Fibroblast of lung (primary cell): ENCODE measurements at regions not wholly inside any gene's neighbourhood (a gene's known extent, or its start where the extent isn't known, plus 50 kb on each side); places are given as distances from the start of the nearest gene placed in this dataset.

ENCODE experiments used
- DNase-seq, 2 donors: peaks; one replicate each; pipeline versions ENCODE4 v3.0.0 to v3.0.0-alpha.2; 2010; ENCODE audit warnings: low read depth in 2 of 2
- H2AFZ ChIP-seq: 2 replicates; pipeline ENCODE4 v1.5.1; 2012; ENCODE audit warnings: low read length, control low read depth, inconsistent platforms
- H3K27ac ChIP-seq: 2 replicates; pipeline ENCODE4 v1.5.1; 2011; ENCODE audit warnings: low read length, control low read depth; ENCODE audit not compliant: insufficient read depth
- H3K27me3 ChIP-seq: 2 replicates; pipeline ENCODE4 v1.5.1; 2011; ENCODE audit warnings: mild to moderate bottlenecking, low read length; ENCODE audit not compliant: control insufficient read depth, insufficient read depth
- H3K36me3 ChIP-seq: 2 replicates; pipeline ENCODE4 v1.5.1; 2011; ENCODE audit warnings: low read length; ENCODE audit not compliant: control insufficient read depth, insufficient read depth
- H3K4me1 ChIP-seq: 2 replicates; pipeline ENCODE4 v1.5.1; 2011; ENCODE audit warnings: low read length; ENCODE audit not compliant: control insufficient read depth, insufficient read depth; ENCODE audit errors: extremely low read depth
- H3K4me2 ChIP-seq: 2 replicates; pipeline ENCODE4 v1.5.1; 2011; ENCODE audit warnings: low read length, control low read depth; ENCODE audit not compliant: insufficient read depth; ENCODE audit errors: extremely low read depth
- H3K4me3 ChIP-seq, 4 experiments: fragments of 200-600 bp in 1 of 4; sonication (generic) in 1 of 4; replicated peaks in 1 of 4; 2 replicates each; pipeline ENCODE4 v1.5.1; 2011 to 2016; ENCODE audit warnings: low read length in 4 of 4, low read depth in 3 of 4, mild to moderate bottlenecking in 3 of 4, control low read depth in 2 of 4, inconsistent platforms in 1 of 4, mixed read lengths in 1 of 4; ENCODE audit not compliant: insufficient read depth in 1 of 4; ENCODE audit errors: control extremely low read depth in 1 of 4
- H3K79me2 ChIP-seq: 2 replicates; pipeline ENCODE4 v1.5.1; 2012; ENCODE audit warnings: mild to moderate bottlenecking, low read length, inconsistent platforms; ENCODE audit not compliant: control insufficient read depth, insufficient read depth
- H3K9ac ChIP-seq: 2 replicates; pipeline ENCODE4 v1.5.1; 2011; ENCODE audit warnings: mild to moderate bottlenecking, low read length, control low read depth; ENCODE audit not compliant: insufficient read depth
- H3K9me3 ChIP-seq: 2 replicates; pipeline ENCODE4 v1.5.1; 2012; ENCODE audit warnings: low read depth, low read length; ENCODE audit not compliant: control insufficient read depth, insufficient read depth
- H4K20me1 ChIP-seq: 2 replicates; pipeline ENCODE4 v1.5.1; 2011; ENCODE audit warnings: low read length; ENCODE audit not compliant: control insufficient read depth, insufficient read depth; ENCODE audit errors: extremely low read depth
- EZH2 ChIP-seq: IDR thresholded peaks from 2 replicates; pipeline ENCODE4 v1.5.1; 2012; ENCODE audit warnings: low read length, control low read depth, mild to moderate bottlenecking; ENCODE audit errors: missing control alignments
- TF ChIP-seq, protein P1 (sequence below), 2 donors: IDR thresholded peaks in 1 of 2; conservative IDR thresholded peaks in 1 of 2; 1 replicate in 1 of 2; 2 replicates in 1 of 2; pipeline ENCODE4 v1.5.1; 2011 to 2012; ENCODE audit warnings: low read length in 2 of 2, control low read depth in 1 of 2, inconsistent platforms in 1 of 2, low read depth in 1 of 2, mild to moderate bottlenecking in 1 of 2

DNA sequence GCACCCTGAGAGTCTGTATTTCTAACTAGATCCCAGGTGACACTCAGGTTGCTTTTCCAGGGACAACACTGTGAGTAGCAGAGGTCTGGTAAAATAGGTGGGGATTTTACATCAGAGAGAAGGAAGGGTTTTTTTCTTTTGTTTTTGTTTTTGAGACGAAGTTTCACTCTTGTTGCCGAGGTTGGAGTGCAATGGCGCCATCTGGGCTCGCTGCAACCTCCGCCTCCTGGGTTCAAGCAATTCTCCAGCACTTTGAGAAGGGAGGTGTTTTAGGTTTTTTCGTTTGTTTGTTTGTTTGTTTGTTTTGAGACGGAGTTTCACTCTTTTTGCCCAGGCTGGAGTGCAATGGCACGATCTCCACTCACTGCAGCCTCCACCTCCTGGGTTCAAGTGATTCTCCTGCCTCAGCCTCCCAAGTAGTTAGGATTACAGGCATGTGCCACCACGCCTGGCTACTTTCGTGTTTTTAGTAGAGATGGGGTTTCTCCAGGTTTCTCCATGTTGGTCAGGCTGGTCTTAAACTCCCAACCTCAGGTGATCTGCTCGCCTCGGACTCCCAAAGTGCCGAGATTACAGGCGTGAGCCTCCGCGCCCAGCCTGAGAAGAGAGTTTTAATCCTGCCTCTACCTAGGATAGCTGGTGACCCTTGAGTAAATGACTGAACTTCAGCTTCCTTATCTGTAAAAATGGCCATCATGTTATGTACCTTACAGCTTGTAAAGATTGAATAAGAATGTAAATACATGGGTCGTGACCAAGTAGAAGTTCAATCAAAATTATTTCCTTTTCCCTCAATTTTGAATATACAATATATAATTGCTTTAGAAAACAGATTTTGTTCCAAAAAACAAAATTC, 95.9 kb upstream of the FNDC3B start:
- no peak for DNase-seq
- Histone ChIP-seq H3K27me3 (no peaks in the 10 kb centered on the region), H3K9ac (no peak overlapping the region), H4K20me1 (no peaks in the 10 kb centered on the region), H3K36me3 (no peaks in the 10 kb centered on the region), H3K79me2 (no peaks in the 10 kb centered on the region), H3K4me3 (no peak overlapping the region), H3K9me3 (no peaks in the 10 kb centered on the region), H3K27ac (no peak overlapping the region), H2AFZ (no peak overlapping the region), H3K4me2 (no peak overlapping the region), H3K4me1 (no peaks in the 10 kb centered on the region)
- no peak for TF ChIP-seq EZH2
- TF ChIP-seq, protein P1, sequence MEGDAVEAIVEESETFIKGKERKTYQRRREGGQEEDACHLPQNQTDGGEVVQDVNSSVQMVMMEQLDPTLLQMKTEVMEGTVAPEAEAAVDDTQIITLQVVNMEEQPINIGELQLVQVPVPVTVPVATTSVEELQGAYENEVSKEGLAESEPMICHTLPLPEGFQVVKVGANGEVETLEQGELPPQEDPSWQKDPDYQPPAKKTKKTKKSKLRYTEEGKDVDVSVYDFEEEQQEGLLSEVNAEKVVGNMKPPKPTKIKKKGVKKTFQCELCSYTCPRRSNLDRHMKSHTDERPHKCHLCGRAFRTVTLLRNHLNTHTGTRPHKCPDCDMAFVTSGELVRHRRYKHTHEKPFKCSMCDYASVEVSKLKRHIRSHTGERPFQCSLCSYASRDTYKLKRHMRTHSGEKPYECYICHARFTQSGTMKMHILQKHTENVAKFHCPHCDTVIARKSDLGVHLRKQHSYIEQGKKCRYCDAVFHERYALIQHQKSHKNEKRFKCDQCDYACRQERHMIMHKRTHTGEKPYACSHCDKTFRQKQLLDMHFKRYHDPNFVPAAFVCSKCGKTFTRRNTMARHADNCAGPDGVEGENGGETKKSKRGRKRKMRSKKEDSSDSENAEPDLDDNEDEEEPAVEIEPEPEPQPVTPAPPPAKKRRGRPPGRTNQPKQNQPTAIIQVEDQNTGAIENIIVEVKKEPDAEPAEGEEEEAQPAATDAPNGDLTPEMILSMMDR (conservative IDR thresholded peaks at IDR 0.05 in 1 of 2, IDR thresholded peaks at IDR 0.05 in 1 of 2; ENCODE audit: low read depth in 1 of 2, low read length in 2 of 2): no peak

DNA sequence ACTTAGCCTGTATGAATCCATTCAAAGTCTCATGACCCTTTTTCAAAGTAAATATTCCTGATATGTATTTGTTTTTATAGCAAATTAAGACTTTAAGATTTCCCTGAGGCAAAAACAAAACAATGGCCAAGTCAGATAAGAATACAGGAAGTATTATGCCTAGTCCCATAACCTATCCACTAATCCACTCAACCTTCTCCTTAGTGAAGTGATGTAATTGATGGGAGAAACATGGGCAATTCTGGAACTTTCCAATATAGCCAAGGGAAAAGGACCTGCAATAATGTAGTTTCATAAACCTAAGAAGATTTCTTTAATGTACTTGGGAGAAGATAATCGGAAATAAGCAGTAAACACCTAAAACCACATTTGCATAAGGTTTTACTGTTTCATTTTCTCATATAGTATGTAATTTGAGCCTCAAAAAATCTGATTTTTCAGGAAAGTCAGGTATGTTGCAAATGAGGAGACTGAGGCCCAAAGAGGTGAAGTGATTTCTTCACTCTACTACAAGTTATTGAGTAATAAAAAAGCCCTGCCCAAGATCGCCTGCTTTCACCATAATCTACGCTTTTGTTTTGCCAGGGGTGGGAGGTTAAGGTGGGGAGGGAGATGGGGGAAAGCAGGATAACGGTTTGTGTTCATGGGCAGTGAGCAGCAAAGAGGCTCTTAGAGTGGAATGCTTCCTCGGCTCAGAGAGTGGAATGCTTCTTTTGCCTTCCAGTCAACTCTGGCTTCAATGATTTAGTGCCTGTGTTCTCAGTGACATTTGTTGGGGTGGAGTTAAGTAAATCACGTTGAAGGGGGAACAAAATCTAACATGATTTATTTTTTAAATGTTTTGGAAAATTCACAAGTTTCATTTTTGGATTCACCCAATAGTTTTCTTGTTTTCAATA, 95.0 kb upstream of the FNDC3B start:
- DNase-seq: peak; percentile 19 to 39
- no peak for TF ChIP-seq EZH2
- TF ChIP-seq, protein P1 (conservative IDR thresholded peaks at IDR 0.05 in 1 of 2, IDR thresholded peaks at IDR 0.05 in 1 of 2; ENCODE audit: low read depth in 1 of 2, low read length in 2 of 2): no peak
- H3K27me3 ChIP-seq: no peaks in the 10 kb centered on the region
- H3K27ac ChIP-seq: no peak overlapping the region
- H3K9me3 ChIP-seq: no peaks in the 10 kb centered on the region
- H3K79me2 ChIP-seq: no peaks in the 10 kb centered on the region
- H3K4me1 ChIP-seq: no peaks in the 10 kb centered on the region
- peak overlapping the region; percentile 3 for H2AFZ ChIP-seq
- H4K20me1 ChIP-seq: no peaks in the 10 kb centered on the region
- H3K4me2 ChIP-seq: no peak overlapping the region
- H3K36me3 ChIP-seq: no peaks in the 10 kb centered on the region
- no peak overlapping the region for H3K4me3 ChIP-seq
- H3K9ac ChIP-seq: no peak overlapping the region

DNA sequence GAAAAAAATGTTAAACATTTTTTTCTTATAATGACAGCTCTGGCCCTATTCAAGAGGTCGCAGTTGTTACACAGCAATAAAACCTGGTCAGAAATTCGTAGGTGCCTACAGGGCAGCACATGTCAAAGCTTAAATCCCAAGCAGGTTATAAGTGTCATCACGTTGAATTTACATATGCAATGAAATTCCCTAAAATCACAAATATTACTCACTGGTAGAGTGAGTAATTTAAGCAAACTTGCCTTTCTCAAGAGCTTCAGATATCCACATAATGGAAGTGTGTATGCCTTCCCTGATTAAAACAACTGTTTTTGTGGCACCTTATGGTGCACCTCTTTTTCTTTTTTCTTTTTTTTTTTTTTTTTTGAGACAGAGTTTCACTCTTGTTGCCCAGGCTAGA, 90.7 kb upstream of the FNDC3B start:
- no peak for DNase-seq
- Histone ChIP-seq H3K4me2 (no peak overlapping the region), H3K9ac (no peak overlapping the region), H3K4me3 (no peak overlapping the region), H4K20me1 (no peaks in the 10 kb centered on the region), H3K27me3 (no peaks in the 10 kb centered on the region), H3K9me3 (no peaks in the 10 kb centered on the region), H3K27ac (no peak overlapping the region), H3K36me3 (no peaks in the 10 kb centered on the region), H3K79me2 (no peaks in the 10 kb centered on the region), H2AFZ (no peak overlapping the region), H3K4me1 (no peaks in the 10 kb centered on the region)
- TF ChIP-seq EZH2: no peak
- TF ChIP-seq, protein P1 (conservative IDR thresholded peaks at IDR 0.05 in 1 of 2, IDR thresholded peaks at IDR 0.05 in 1 of 2; ENCODE audit: low read depth in 1 of 2, low read length in 2 of 2): no peak
